ENCODE measurements at regions not wholly inside any gene's neighbourhood (a gene's known extent, or its start where the extent isn't known, plus 50 kb on each side); places are given as distances from the start of the nearest gene placed in this dataset.

DNA sequence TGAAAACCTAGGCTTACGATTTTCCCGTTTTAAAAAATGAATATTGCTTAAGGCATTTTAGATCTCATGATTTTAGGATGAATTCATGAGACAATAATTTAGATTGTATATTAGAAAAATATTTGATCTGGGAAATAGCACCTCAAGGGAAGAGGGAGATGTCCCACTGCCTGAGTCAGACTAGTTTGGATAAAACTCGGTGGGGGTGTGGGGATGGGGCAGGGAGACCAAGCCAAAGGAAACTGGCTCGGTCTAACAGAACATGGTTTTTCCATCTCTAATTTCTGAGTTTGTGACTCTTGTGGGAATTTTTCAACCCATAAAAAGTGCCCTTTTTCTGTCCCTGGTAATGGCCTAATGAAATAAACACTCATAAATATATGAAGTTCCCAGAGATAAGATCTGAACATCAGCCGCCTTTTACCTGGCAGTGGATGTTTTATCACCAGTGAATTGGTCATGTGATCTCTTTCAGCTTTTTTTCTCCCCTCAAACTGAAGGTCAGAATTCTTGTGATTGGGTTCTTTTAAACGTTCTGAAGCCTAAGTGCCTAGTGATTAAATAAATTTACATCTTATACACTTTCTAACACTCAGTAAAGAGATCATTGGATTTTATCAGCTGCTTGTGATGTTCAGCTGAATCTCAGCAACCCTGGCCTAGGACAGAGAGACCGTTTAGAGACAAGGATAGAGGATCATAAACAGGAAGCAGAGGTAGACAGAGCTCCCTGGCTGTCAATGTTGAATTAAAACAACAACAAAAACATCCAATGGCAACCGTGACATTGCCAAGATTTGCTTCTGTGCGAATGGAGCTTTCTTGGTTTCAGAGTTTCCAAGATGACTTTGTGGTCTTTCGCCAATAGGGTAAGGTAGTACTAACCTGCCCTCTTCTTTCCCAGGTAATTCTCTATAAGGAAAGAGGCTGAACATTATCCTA lies 1038.2 kb downstream of the MCTP2 start:
- no peak for DNase-seq
- TF ChIP-seq, protein P1, sequence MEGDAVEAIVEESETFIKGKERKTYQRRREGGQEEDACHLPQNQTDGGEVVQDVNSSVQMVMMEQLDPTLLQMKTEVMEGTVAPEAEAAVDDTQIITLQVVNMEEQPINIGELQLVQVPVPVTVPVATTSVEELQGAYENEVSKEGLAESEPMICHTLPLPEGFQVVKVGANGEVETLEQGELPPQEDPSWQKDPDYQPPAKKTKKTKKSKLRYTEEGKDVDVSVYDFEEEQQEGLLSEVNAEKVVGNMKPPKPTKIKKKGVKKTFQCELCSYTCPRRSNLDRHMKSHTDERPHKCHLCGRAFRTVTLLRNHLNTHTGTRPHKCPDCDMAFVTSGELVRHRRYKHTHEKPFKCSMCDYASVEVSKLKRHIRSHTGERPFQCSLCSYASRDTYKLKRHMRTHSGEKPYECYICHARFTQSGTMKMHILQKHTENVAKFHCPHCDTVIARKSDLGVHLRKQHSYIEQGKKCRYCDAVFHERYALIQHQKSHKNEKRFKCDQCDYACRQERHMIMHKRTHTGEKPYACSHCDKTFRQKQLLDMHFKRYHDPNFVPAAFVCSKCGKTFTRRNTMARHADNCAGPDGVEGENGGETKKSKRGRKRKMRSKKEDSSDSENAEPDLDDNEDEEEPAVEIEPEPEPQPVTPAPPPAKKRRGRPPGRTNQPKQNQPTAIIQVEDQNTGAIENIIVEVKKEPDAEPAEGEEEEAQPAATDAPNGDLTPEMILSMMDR (IDR thresholded peaks at IDR 0.05): no peak
- no peak overlapping the region for H3K27ac ChIP-seq
- H3K9me3 ChIP-seq: no peaks in the 10 kb centered on the region
- H3K4me3 ChIP-seq: no peak overlapping the region
- peaks cover 19% of the 10 kb centered on the region for H3K4me1 ChIP-seq
- no peaks in the 10 kb centered on the region for H3K27me3 ChIP-seq (ENCODE audit: low read depth)
- intact Hi-C loops (cut with DNase I): no loop called here
- no peaks in the 10 kb centered on the region for H3K36me3 ChIP-seq
- ATAC-seq: no peak

DNA sequence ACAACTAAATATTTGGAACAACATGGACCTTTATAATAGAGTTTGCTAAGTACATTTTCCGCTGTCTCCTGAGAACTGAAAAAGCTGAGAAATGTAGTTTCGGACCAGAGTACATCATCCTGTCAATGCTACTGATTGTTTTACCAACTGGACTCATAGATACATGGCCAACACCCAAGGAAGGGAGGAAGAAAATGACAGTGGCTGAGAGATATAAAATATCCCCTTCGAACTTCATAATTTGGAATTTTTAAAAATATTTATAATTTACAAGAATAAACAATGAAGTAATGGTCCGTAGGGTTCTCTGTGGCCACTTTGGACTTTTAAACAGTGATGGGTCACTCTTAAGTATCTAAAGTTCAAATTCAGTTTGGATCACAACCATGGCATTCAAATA lies 1042.7 kb downstream of the MCTP2 start:
- no peak for DNase-seq
- Histone ChIP-seq H3K27me3 (ENCODE audit: low read depth) (no peaks in the 10 kb centered on the region), H3K9me3 (no peaks in the 10 kb centered on the region), H3K4me3 (no peak overlapping the region), H3K4me1 (no peaks in the 10 kb centered on the region), H3K36me3 (no peaks in the 10 kb centered on the region), H3K27ac (no peak overlapping the region)
- intact Hi-C loops (cut with DNase I): no loop called here
- no peak for ATAC-seq
- TF ChIP-seq, protein P1 (IDR thresholded peaks at IDR 0.05): no peak

DNA sequence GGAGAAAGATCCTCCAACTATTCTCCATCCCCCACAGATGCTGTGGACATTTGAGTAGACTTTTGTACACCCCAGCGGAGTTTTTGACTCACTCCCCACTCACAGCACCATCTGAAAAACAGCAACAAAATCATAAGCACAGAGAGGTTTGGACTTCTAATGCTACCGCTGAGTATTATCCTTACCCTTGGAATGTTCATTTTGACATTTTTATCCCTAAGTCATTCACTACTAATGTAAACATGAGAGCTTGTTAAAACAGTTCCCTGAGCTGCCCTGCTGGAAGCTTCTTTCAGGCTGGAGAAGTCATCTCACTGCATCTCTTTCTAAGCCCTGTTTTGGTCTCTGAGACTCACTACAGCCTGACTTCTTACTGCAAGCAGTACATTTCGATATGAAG lies 1045.9 kb downstream of the MCTP2 start:
- intact Hi-C loops (cut with DNase I): no loop called here
- no peak overlapping the region for H3K4me3 ChIP-seq
- peak overlapping the region; percentile 0 for H3K27ac ChIP-seq
- DNase-seq (no peak), ATAC-seq (no peak)
- H3K9me3 ChIP-seq: no peaks in the 10 kb centered on the region
- no peaks in the 10 kb centered on the region for H3K27me3 ChIP-seq (ENCODE audit: low read depth)
- no peaks in the 10 kb centered on the region for H3K36me3 ChIP-seq
- TF ChIP-seq, protein P1 (IDR thresholded peaks at IDR 0.05): no peak
- no peaks in the 10 kb centered on the region for H3K4me1 ChIP-seq

DNA sequence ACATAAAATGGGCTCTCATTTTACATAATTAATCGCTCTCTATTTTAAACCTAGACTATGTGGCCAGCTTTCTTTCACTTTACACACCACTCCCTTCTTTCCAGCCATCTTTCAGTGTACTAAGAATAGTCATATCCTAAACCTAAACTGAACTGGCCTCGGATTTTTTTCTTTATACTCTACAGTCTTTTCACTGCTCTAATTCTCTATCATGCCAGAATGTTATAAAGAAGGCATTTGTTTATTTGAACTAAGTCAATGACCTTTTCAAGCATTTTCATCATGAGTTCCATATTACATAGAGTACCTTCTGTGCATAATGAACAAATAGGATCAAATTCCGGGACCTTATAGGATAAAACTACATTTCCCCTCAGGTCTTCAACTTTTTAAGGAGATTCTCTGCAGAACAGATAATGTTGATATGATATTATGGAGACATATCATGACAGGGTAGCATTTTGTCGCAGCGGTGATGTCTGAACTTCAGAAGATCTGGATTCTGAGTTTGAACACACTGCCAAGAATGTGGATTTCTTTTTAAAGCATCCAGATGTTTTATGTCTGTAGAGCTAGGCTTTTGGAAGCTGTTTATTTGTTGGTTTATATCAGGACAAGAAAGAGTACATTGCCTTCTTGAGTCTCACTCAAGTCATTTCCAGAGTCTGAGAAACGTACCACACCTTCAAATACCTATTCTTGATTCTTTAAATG lies 1047.3 kb downstream of the MCTP2 start:
- Histone ChIP-seq H3K36me3 (no peaks in the 10 kb centered on the region), H3K27ac (peak overlapping the region; percentile 38), H3K9me3 (no peaks in the 10 kb centered on the region), H3K4me1 (no peaks in the 10 kb centered on the region), H3K4me3 (no peak overlapping the region), H3K27me3 (ENCODE audit: low read depth) (no peaks in the 10 kb centered on the region)
- TF ChIP-seq, protein P1 (IDR thresholded peaks at IDR 0.05): no peak
- DNase-seq: no peak
- intact Hi-C loops (cut with DNase I): no loop called here
- no peak for ATAC-seq

DNA sequence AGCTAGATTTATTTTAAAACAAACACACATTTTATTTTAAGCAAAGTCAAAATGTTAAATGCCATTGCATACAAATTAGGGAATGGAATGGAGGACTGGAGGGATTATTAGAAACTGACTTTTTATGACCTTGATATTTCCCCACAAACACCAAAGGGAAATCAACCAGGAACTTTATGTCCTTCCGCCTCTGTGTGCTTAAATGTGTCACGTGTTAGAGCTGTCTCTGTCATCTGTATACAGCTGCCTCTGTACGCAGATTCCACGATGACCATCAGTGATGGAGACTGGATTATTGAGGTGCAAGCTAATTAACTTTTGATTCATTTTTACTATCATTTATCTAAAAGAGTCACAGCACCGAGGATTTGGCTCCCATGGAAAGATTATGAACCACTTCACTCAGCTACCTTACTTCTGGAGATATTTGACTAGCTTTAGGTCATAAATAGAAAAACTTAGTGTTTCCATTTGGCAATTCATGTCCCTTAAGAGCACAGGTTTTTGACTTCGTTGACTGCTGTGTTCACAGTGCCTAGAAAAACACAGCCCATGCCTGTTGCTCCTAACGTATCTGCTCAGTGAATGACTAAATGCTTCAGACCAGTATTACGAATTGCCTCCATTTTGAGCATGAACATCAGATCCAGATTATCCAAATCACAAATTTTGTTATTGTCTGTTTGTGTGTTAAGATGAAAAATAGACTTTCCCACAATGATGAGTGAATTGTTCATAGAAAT lies 1048.1 kb downstream of the MCTP2 start:
- ATAC-seq (no peak), DNase-seq (no peak)
- TF ChIP-seq, protein P1 (IDR thresholded peaks at IDR 0.05): no peak
- H3K36me3 ChIP-seq: no peaks in the 10 kb centered on the region
- no peaks in the 10 kb centered on the region for H3K9me3 ChIP-seq
- H3K4me3 ChIP-seq: no peak overlapping the region
- no peaks in the 10 kb centered on the region for H3K27me3 ChIP-seq (ENCODE audit: low read depth)
- no peaks in the 10 kb centered on the region for H3K4me1 ChIP-seq
- peak overlapping the region; percentile 38 for H3K27ac ChIP-seq
- intact Hi-C loops (cut with DNase I): no loop called here

All from lower lobe of right lung (tissue), 2 donors.